K562 (cell line): ENCODE measurements at regions not wholly inside any gene's neighbourhood (a gene's known extent, or its start where the extent isn't known, plus 50 kb on each side); places are given as distances from the start of the nearest gene placed in this dataset.

Source experiments
- ATAC-seq: fragments of 200-7000 bp; cut with Tn5 transposase; 3 replicates; pipeline ENCODE4 v1.9.1; 2020; ENCODE audit warnings: moderate library complexity
- BruUV-seq: library from RNA; stranded (reverse); fragments of 400-500 nt; replicated peaks from 2 replicates; lab custom pipeline; 2021; lab: Mats Ljungman, UMichigan
- CTCF ChIA-PET: fragments of 300-600 bp; formaldehyde crosslinking; extraction: SDS; loops from one replicate; lab custom pipeline; 2021; ENCODE audit warnings: low intra/inter-chr PET ratio; lab: Yijun Ruan, JAX
- POLR2A ChIA-PET: fragments of 300-600, 350-650 bp; sonication (Branson Sonifier 250); formaldehyde crosslinking; extraction: SDS; loops from one replicate; lab custom pipeline; 2021; ENCODE audit warnings: antibody characterized with exemption, inconsistent platforms; lab: Yijun Ruan, JAX
- DNase-seq, 4 experiments: peaks; one replicate each; pipeline versions ENCODE4 v3.0.0 to v3.0.0-alpha.2; 2011 to 2018; ENCODE audit warnings: low spot score in 3 of 4, mixed read lengths in 3 of 4; ENCODE audit errors: extremely low read depth in 1 of 4
- FAIRE-seq: peaks from 2 replicates; lab custom pipeline; 2011; peaks lifted over from hg19 to GRCh38; lab: Jason Lieb, UNC
- H2AFZ ChIP-seq: 2 replicates; pipeline ENCODE4 v1.6.0; 2011; ENCODE audit warnings: low read depth, low read length, control low read depth, inconsistent platforms
- H3K27ac ChIP-seq: fragments of 200-600 bp; 3 replicates; pipeline ENCODE4 v1.8.0; 2011; ENCODE audit warnings: low read depth, mild to moderate bottlenecking, control low read depth, inconsistent platforms, low read length, moderate library complexity, mixed read lengths; ENCODE audit errors: extremely low read depth
- H3K27me3 ChIP-seq, 2 experiments: fragments of 300-600 bp in 1 of 2; 2 replicates in 1 of 2; 3 replicates in 1 of 2; pipeline versions ENCODE4 v1.6.0 to v1.8.0; 2011; ENCODE audit warnings: inconsistent platforms in 2 of 2, low read length in 2 of 2, mild to moderate bottlenecking in 1 of 2, mixed read lengths in 1 of 2, moderate library complexity in 1 of 2; ENCODE audit not compliant: control insufficient read depth in 2 of 2, insufficient read depth in 2 of 2
- H3K36me3 ChIP-seq: fragments of 300-600 bp; 3 replicates; pipeline ENCODE4 v1.8.0; 2011; ENCODE audit warnings: mild to moderate bottlenecking, low read length, inconsistent platforms; ENCODE audit not compliant: control insufficient read depth, insufficient read depth
- H3K4me1 ChIP-seq, 2 experiments: fragments of 200-600 bp in 1 of 2; replicated peaks in 1 of 2; 2 replicates in 1 of 2; 3 replicates in 1 of 2; pipeline versions ENCODE4 v1.5.1 to v1.8.0; 2011; ENCODE audit warnings: inconsistent platforms in 2 of 2, low read length in 2 of 2, mild to moderate bottlenecking in 1 of 2, mixed read lengths in 1 of 2, moderate library complexity in 1 of 2; ENCODE audit not compliant: control insufficient read depth in 2 of 2, insufficient read depth in 2 of 2
- H3K4me2 ChIP-seq: 2 replicates; pipeline ENCODE4 v1.6.1; 2011; ENCODE audit warnings: low read length, control low read depth, inconsistent platforms, mixed read lengths; ENCODE audit not compliant: insufficient read depth
- H3K4me3 ChIP-seq: fragments of 200-600 bp; sonication (generic), shearing (Covaris generic); 2 replicates; pipeline ENCODE4 v1.5.1; 2016; ENCODE audit warnings: control low read depth, inconsistent platforms
- H3K79me2 ChIP-seq: fragments of 200-600 bp; 3 replicates; pipeline ENCODE4 v1.8.0; 2011; ENCODE audit warnings: low read length, inconsistent platforms; ENCODE audit not compliant: control insufficient read depth, insufficient read depth
- H3K9ac ChIP-seq, 2 experiments: 2 replicates each; pipeline versions ENCODE4 v1.6.0 to v1.6.1; 2011; ENCODE audit warnings: low read depth in 2 of 2, low read length in 2 of 2, control low read depth in 1 of 2, inconsistent platforms in 1 of 2, mild to moderate bottlenecking in 1 of 2, mixed read lengths in 1 of 2; ENCODE audit not compliant: insufficient read depth in 1 of 2
- H3K9me1 ChIP-seq: one replicate; pipeline ENCODE4 v1.6.0; 2011; ENCODE audit warnings: inconsistent platforms, mild to moderate bottlenecking, low read length, moderate library complexity; ENCODE audit not compliant: control insufficient read depth, insufficient read depth
- H3K9me3 ChIP-seq: replicated peaks from 2 replicates; pipeline ENCODE4 v1.5.1; 2011; ENCODE audit warnings: low read depth, low read length, inconsistent platforms; ENCODE audit not compliant: control insufficient read depth, insufficient read depth
- H4K20me1 ChIP-seq: replicated peaks from 2 replicates; pipeline ENCODE4 v1.6.1; 2011; ENCODE audit warnings: low read length, inconsistent platforms, mixed read lengths; ENCODE audit not compliant: control insufficient read depth, insufficient read depth
- CREM ChIP-seq: IDR thresholded peaks from 2 replicates; pipeline ENCODE4 v1.6.1; 2014; ENCODE audit warnings: antibody characterized with exemption, low read depth
- GTF2F1 ChIP-seq: IDR thresholded peaks from 2 replicates; pipeline ENCODE4 v1.6.1; 2011; ENCODE audit warnings: low read depth, low read length, improper control_type of control experiment
- HDAC2 ChIP-seq: fragments of 450-650 bp; IDR thresholded peaks from 2 replicates; pipeline ENCODE4 v1.6.1; 2016; ENCODE audit warnings: mild to moderate bottlenecking
- HDAC8 ChIP-seq: fragments of 450-650 bp; IDR thresholded peaks from 2 replicates; pipeline ENCODE4 v1.6.1; 2016; ENCODE audit warnings: mild to moderate bottlenecking, missing genetic modification characterization, moderate library complexity, missing compliant biosample characterization
- MCM2 ChIP-seq: fragments of 450-650 bp; IDR thresholded peaks from 2 replicates; pipeline ENCODE4 v1.6.1; 2017; ENCODE audit warnings: low read depth, mild to moderate bottlenecking
- MYBL2 ChIP-seq, 2 experiments: fragments of 450-650 bp in 1 of 2; sonication (generic) in 1 of 2; formaldehyde crosslinking in 1 of 2; IDR thresholded peaks; 2 replicates each; pipeline versions ENCODE4 v1.6.1 to v1.8.1; 2017 to 2022; ENCODE audit warnings: borderline replicate concordance in 1 of 2, inconsistent platforms in 1 of 2, low read depth in 1 of 2, mild to moderate bottlenecking in 1 of 2, missing genetic modification reagents in 1 of 2, moderate library complexity in 1 of 2
- NR1H2 ChIP-seq: sonication (generic); formaldehyde crosslinking; IDR thresholded peaks from 2 replicates; pipeline ENCODE4 v1.4.0; 2020; ENCODE audit warnings: mild to moderate bottlenecking, missing genetic modification reagents
- RBM17 ChIP-seq: fragments of 200-400 bp; formaldehyde crosslinking; IDR thresholded peaks from 2 replicates; pipeline ENCODE4 v1.6.1; 2017; ENCODE audit warnings: low read depth, mild to moderate bottlenecking, low read length, borderline replicate concordance
- SIX5 ChIP-seq, 2 experiments: IDR thresholded peaks; 2 replicates each; pipeline ENCODE4 v1.6.1; 2011; ENCODE audit warnings: low read length in 2 of 2, borderline replicate concordance in 1 of 2, low read depth in 1 of 2, mild to moderate bottlenecking in 1 of 2, moderate library complexity in 1 of 2; ENCODE audit not compliant: insufficient read depth in 1 of 2
- SMARCA4 ChIP-seq: fragments of 450-650 bp; IDR thresholded peaks from 2 replicates; pipeline ENCODE4 v1.6.1; 2016
- SNIP1 ChIP-seq: fragments of 450-650 bp; IDR thresholded peaks from 2 replicates; pipeline ENCODE4 v1.7.1; 2017; ENCODE audit warnings: low read depth, mild to moderate bottlenecking
- STAG1 ChIP-seq: sonication (generic); formaldehyde crosslinking; IDR thresholded peaks from 2 replicates; pipeline ENCODE4 v1.5.0; 2020; ENCODE audit warnings: missing genetic modification reagents, borderline replicate concordance
- SUPT5H ChIP-seq: fragments of 450-650 bp; IDR thresholded peaks from 2 replicates; pipeline ENCODE4 v1.6.1; 2016
- TCF3 ChIP-seq: sonication (generic); formaldehyde crosslinking; IDR thresholded peaks from 2 replicates; pipeline ENCODE4 v1.4.0; 2020; ENCODE audit warnings: mild to moderate bottlenecking, missing genetic modification reagents
- ZBED1 ChIP-seq: IDR thresholded peaks from 2 replicates; pipeline ENCODE4 v1.6.1; 2014
- ZBTB1 ChIP-seq: sonication (generic); formaldehyde crosslinking; IDR thresholded peaks from 2 replicates; pipeline ENCODE4 v1.8.1; 2023; ENCODE audit warnings: missing genetic modification reagents, low read depth, mild to moderate bottlenecking, borderline replicate concordance
- ZBTB17 ChIP-seq: fragments of 450-650 bp; formaldehyde crosslinking; IDR thresholded peaks from 2 replicates; pipeline ENCODE4 v1.4.0; 2020; ENCODE audit warnings: mild to moderate bottlenecking
- ZNF133 ChIP-seq: fragments of 250-450 bp; sonication (Bioruptor Pico); IDR thresholded peaks from 2 replicates; pipeline ENCODE4 v1.4.0; 2020; ENCODE audit warnings: mild to moderate bottlenecking
- WGBS: fragments of 100-300 bp; shearing (Covaris generic); methylation state at CpG from one replicate; pipeline ENCODE4 v1.1.6; 2016; ENCODE audit warnings: low coverage, mixed read lengths; ENCODE audit not compliant: insufficient coverage; ENCODE audit errors: missing lambda C conversion rate; 5-methylcytosine and 5-hydroxymethylcytosine counted together
- in situ Hi-C: fragments of 300-500 bp; cut with MboI; formaldehyde crosslinking; loops from 4 replicates; pipeline ENCODE4 v1.15.0; 2018; ENCODE audit warnings: inconsistent platforms, mixed read lengths
- intact Hi-C: fragments of 100-400 bp; cut with micrococcal nuclease; formaldehyde crosslinking; loops from 2 replicates; pipeline ENCODE4 v1.14.2; 2022
- TF ChIP-seq, protein P1 (sequence below): sonication (generic); formaldehyde crosslinking; IDR thresholded peaks from 2 replicates; pipeline ENCODE4 v1.8.1; 2023; ENCODE audit warnings: mild to moderate bottlenecking, missing genetic modification reagents
- TF ChIP-seq, protein P2 (sequence below): fragments of 250-450 bp; sonication (Bioruptor Pico); IDR thresholded peaks from 2 replicates; pipeline ENCODE4 v1.4.0; 2020; ENCODE audit warnings: mild to moderate bottlenecking, moderate library complexity

DNA sequence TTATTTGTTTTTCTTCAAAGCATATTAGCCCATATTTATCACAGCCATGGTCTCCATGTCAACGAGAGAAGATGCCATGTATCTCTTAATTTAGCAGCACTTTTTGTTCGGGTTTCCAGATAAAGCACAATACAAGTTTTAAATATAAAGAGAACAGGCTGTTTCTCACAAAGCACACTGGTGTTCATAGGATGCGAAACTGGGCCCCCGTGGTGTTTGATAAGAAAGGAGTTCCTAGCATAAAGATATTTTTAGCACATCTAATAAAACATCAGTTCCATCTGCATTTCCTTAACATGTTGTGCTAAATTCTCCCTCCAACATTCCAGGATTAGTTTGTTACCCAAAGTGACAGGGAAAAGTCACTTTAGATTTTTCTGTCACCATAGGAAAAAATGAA is 72.4 kb upstream of the EDNRB start (continued):
- no peak for TF ChIP-seq ZBTB1
- TF ChIP-seq CREM = no peak
- TF ChIP-seq SUPT5H = no peak
- no peak for TF ChIP-seq RBM17
- TF ChIP-seq SNIP1 = no peak
- TF ChIP-seq STAG1 = no peak
- TF ChIP-seq NR1H2 = no peak
- no peak for TF ChIP-seq SIX5 (IDR thresholded peaks at IDR 0.05; ENCODE audit: borderline replicate concordance in 1 of 2, insufficient read depth in 1 of 2, low read depth in 1 of 2, low read length in 2 of 2)
- no peak for TF ChIP-seq MCM2
- TF ChIP-seq ZBED1 = no peak
- no peak for TF ChIP-seq ZNF133 (CRISPR knock-in tag)
- TF ChIP-seq SMARCA4 = no peak

DNA sequence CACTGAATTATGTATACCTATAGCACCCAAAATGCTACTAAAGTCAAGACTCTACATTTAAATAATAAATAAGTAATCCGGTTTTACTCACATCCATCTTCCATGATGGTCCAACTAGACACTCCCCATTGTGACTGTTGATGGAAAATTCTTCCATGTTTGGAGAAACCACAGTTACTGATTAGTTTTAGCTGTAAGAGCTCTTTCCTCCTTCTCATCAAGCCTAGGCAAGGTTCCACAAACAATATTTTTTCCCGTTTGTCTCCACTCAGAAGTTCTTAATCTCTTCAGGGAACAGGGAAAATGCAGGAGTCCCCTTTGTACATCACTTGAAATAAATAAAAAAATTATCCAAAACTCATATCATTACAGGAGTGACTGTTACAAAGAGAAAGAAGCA is 70.7 kb upstream of the EDNRB start:
- Histone ChIP-seq H3K9me1 (no peaks in the 10 kb centered on the region), H3K4me2 (no peak overlapping the region), H3K9ac (no peak overlapping the region), H2AFZ (no peak overlapping the region), H3K36me3 (no peaks in the 10 kb centered on the region), H3K4me1 (no peaks in the 10 kb centered on the region), H4K20me1 (no peaks in the 10 kb centered on the region), H3K27ac (no peak overlapping the region), H3K27me3 (no peaks in the 10 kb centered on the region), H3K9me3 (no peaks in the 10 kb centered on the region), H3K79me2 (no peaks in the 10 kb centered on the region), H3K4me3 (no peak overlapping the region)
- intact Hi-C loops = no loop called here
- BruUV-seq = no TSS peak
- ChIA-PET CTCF (no interaction called here), POLR2A (no interaction called here)
- DNase-seq (no peak), FAIRE-seq (no peak), ATAC-seq (no peak)
- 0% methylated on average over 2 of the region's 2 CpGs for WGBS
- in situ Hi-C loops = no loop called here
- TF ChIP-seq MYBL2 (IDR thresholded peaks at IDR 0.05; ENCODE audit: low read depth) (no peak), MYBL2 (CRISPR knock-in tag; IDR thresholded peaks at IDR 0.05; ENCODE audit: borderline replicate concordance) (no peak), GTF2F1 (no peak), ZBTB17 (CRISPR knock-in tag) (no peak), TCF3 (CRISPR knock-in tag) (no peak), HDAC2 (no peak), HDAC8 (tag) (no peak)
- TF ChIP-seq, protein P1, sequence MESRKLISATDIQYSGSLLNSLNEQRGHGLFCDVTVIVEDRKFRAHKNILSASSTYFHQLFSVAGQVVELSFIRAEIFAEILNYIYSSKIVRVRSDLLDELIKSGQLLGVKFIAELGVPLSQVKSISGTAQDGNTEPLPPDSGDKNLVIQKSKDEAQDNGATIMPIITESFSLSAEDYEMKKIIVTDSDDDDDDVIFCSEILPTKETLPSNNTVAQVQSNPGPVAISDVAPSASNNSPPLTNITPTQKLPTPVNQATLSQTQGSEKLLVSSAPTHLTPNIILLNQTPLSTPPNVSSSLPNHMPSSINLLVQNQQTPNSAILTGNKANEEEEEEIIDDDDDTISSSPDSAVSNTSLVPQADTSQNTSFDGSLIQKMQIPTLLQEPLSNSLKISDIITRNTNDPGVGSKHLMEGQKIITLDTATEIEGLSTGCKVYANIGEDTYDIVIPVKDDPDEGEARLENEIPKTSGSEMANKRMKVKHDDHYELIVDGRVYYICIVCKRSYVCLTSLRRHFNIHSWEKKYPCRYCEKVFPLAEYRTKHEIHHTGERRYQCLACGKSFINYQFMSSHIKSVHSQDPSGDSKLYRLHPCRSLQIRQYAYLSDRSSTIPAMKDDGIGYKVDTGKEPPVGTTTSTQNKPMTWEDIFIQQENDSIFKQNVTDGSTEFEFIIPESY (CRISPR knock-in tag) = no peak
- TF ChIP-seq, protein P2, sequence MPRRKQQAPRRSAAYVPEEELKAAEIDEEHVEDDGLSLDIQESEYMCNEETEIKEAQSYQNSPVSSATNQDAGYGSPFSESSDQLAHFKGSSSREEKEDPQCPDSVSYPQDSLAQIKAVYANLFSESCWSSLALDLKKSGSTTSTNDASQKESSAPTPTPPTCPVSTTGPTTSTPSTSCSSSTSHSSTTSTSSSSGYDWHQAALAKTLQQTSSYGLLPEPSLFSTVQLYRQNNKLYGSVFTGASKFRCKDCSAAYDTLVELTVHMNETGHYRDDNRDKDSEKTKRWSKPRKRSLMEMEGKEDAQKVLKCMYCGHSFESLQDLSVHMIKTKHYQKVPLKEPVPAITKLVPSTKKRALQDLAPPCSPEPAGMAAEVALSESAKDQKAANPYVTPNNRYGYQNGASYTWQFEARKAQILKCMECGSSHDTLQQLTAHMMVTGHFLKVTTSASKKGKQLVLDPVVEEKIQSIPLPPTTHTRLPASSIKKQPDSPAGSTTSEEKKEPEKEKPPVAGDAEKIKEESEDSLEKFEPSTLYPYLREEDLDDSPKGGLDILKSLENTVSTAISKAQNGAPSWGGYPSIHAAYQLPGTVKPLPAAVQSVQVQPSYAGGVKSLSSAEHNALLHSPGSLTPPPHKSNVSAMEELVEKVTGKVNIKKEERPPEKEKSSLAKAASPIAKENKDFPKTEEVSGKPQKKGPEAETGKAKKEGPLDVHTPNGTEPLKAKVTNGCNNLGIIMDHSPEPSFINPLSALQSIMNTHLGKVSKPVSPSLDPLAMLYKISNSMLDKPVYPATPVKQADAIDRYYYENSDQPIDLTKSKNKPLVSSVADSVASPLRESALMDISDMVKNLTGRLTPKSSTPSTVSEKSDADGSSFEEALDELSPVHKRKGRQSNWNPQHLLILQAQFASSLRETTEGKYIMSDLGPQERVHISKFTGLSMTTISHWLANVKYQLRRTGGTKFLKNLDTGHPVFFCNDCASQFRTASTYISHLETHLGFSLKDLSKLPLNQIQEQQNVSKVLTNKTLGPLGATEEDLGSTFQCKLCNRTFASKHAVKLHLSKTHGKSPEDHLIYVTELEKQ (CRISPR knock-in tag) = no peak
